Fibroblast of lung (primary cell): ENCODE measurements at regions not wholly inside any gene's neighbourhood (a gene's known extent, or its start where the extent isn't known, plus 50 kb on each side); places are given as distances from the start of the nearest gene placed in this dataset.
A peak's percentile ranks its signal among the peaks of the same experiment; 100 is the strongest.

Source experiments
- DNase-seq, 2 donors: peaks; one replicate each; pipeline versions ENCODE4 v3.0.0 to v3.0.0-alpha.2; 2010; ENCODE audit warnings: low read depth in 2 of 2
- H2AFZ ChIP-seq: 2 replicates; pipeline ENCODE4 v1.5.1; 2012; ENCODE audit warnings: low read length, control low read depth, inconsistent platforms
- H3K27ac ChIP-seq: 2 replicates; pipeline ENCODE4 v1.5.1; 2011; ENCODE audit warnings: low read length, control low read depth; ENCODE audit not compliant: insufficient read depth
- H3K27me3 ChIP-seq: 2 replicates; pipeline ENCODE4 v1.5.1; 2011; ENCODE audit warnings: mild to moderate bottlenecking, low read length; ENCODE audit not compliant: control insufficient read depth, insufficient read depth
- H3K36me3 ChIP-seq: 2 replicates; pipeline ENCODE4 v1.5.1; 2011; ENCODE audit warnings: low read length; ENCODE audit not compliant: control insufficient read depth, insufficient read depth
- H3K4me1 ChIP-seq: 2 replicates; pipeline ENCODE4 v1.5.1; 2011; ENCODE audit warnings: low read length; ENCODE audit not compliant: control insufficient read depth, insufficient read depth; ENCODE audit errors: extremely low read depth
- H3K4me2 ChIP-seq: 2 replicates; pipeline ENCODE4 v1.5.1; 2011; ENCODE audit warnings: low read length, control low read depth; ENCODE audit not compliant: insufficient read depth; ENCODE audit errors: extremely low read depth
- H3K4me3 ChIP-seq, 4 experiments: fragments of 200-600 bp in 1 of 4; sonication (generic) in 1 of 4; replicated peaks in 1 of 4; 2 replicates each; pipeline ENCODE4 v1.5.1; 2011 to 2016; ENCODE audit warnings: low read length in 4 of 4, low read depth in 3 of 4, mild to moderate bottlenecking in 3 of 4, control low read depth in 2 of 4, inconsistent platforms in 1 of 4, mixed read lengths in 1 of 4; ENCODE audit not compliant: insufficient read depth in 1 of 4; ENCODE audit errors: control extremely low read depth in 1 of 4
- H3K79me2 ChIP-seq: 2 replicates; pipeline ENCODE4 v1.5.1; 2012; ENCODE audit warnings: mild to moderate bottlenecking, low read length, inconsistent platforms; ENCODE audit not compliant: control insufficient read depth, insufficient read depth
- H3K9ac ChIP-seq: 2 replicates; pipeline ENCODE4 v1.5.1; 2011; ENCODE audit warnings: mild to moderate bottlenecking, low read length, control low read depth; ENCODE audit not compliant: insufficient read depth
- H3K9me3 ChIP-seq: 2 replicates; pipeline ENCODE4 v1.5.1; 2012; ENCODE audit warnings: low read depth, low read length; ENCODE audit not compliant: control insufficient read depth, insufficient read depth
- H4K20me1 ChIP-seq: 2 replicates; pipeline ENCODE4 v1.5.1; 2011; ENCODE audit warnings: low read length; ENCODE audit not compliant: control insufficient read depth, insufficient read depth; ENCODE audit errors: extremely low read depth
- CTCF ChIP-seq, 2 donors: IDR thresholded peaks in 1 of 2; conservative IDR thresholded peaks in 1 of 2; 1 replicate in 1 of 2; 2 replicates in 1 of 2; pipeline ENCODE4 v1.5.1; 2011 to 2012; ENCODE audit warnings: low read length in 2 of 2, control low read depth in 1 of 2, inconsistent platforms in 1 of 2, low read depth in 1 of 2, mild to moderate bottlenecking in 1 of 2
- EZH2 ChIP-seq: IDR thresholded peaks from 2 replicates; pipeline ENCODE4 v1.5.1; 2012; ENCODE audit warnings: low read length, control low read depth, mild to moderate bottlenecking; ENCODE audit errors: missing control alignments

GRCh38 chr19:31969016-31969415 is 376.4 kb upstream of the ZNF507 start:
- H3K27me3 ChIP-seq: no peaks in the 10 kb centered on the region
- no peak overlapping the region for H2AFZ ChIP-seq
- no peaks in the 10 kb centered on the region for H3K9me3 ChIP-seq
- no peaks in the 10 kb centered on the region for H3K4me1 ChIP-seq
- no peak for DNase-seq
- no peak overlapping the region for H3K27ac ChIP-seq
- TF ChIP-seq EZH2: no peak
- no peak for TF ChIP-seq CTCF (conservative IDR thresholded peaks at IDR 0.05 in 1 of 2, IDR thresholded peaks at IDR 0.05 in 1 of 2; ENCODE audit: low read depth in 1 of 2, low read length in 2 of 2)
- H3K4me3 ChIP-seq: no peak overlapping the region
- H3K9ac ChIP-seq: no peak overlapping the region
- no peaks in the 10 kb centered on the region for H4K20me1 ChIP-seq
- H3K79me2 ChIP-seq: no peaks in the 10 kb centered on the region
- no peaks in the 10 kb centered on the region for H3K36me3 ChIP-seq
- H3K4me2 ChIP-seq: no peak overlapping the region

- peak in 1 of 2 donors; percentile 37 for DNase-seq
- no peaks in the 10 kb centered on the region for H3K79me2 ChIP-seq
Measured at GRCh38 chr19:31970027-31970461, 375.4 kb upstream of the ZNF507 start.

GRCh38 chr19:31974290-31974689 is 371.1 kb upstream of the ZNF507 start:
- no peak overlapping the region for H3K9ac ChIP-seq
- no peak overlapping the region for H3K27ac ChIP-seq
- no peak overlapping the region for H3K4me2 ChIP-seq
- no peaks in the 10 kb centered on the region for H3K79me2 ChIP-seq
- no peak for TF ChIP-seq EZH2
- no peak for TF ChIP-seq CTCF (conservative IDR thresholded peaks at IDR 0.05 in 1 of 2, IDR thresholded peaks at IDR 0.05 in 1 of 2; ENCODE audit: low read depth in 1 of 2, low read length in 2 of 2)
- H3K36me3 ChIP-seq: no peaks in the 10 kb centered on the region
- H2AFZ ChIP-seq: no peak overlapping the region
- no peaks in the 10 kb centered on the region for H3K27me3 ChIP-seq
- H3K9me3 ChIP-seq: no peaks in the 10 kb centered on the region
- no peaks in the 10 kb centered on the region for H4K20me1 ChIP-seq
- H3K4me3 ChIP-seq: no peak overlapping the region
- no peak for DNase-seq
- H3K4me1 ChIP-seq: no peaks in the 10 kb centered on the region

More at GRCh38 chr19:31970027-31970461, 375.4 kb upstream of the ZNF507 start:
- Histone ChIP-seq H3K4me3 (no peak overlapping the region), H3K9me3 (no peaks in the 10 kb centered on the region), H3K4me1 (no peaks in the 10 kb centered on the region), H3K27ac (no peak overlapping the region), H3K4me2 (no peak overlapping the region), H3K27me3 (no peaks in the 10 kb centered on the region), H3K9ac (no peak overlapping the region), H4K20me1 (no peaks in the 10 kb centered on the region), H2AFZ (no peak overlapping the region), H3K36me3 (no peaks in the 10 kb centered on the region)
- no peak for TF ChIP-seq EZH2
- TF ChIP-seq CTCF (conservative IDR thresholded peaks at IDR 0.05 in 1 of 2, IDR thresholded peaks at IDR 0.05 in 1 of 2; ENCODE audit: low read depth in 1 of 2, low read length in 2 of 2): no peak
